ENCODE measurements at regions not wholly inside any gene's neighbourhood (a gene's known extent, or its start where the extent isn't known, plus 50 kb on each side); places are given as distances from the start of the nearest gene placed in this dataset.
A peak's percentile ranks its signal among the peaks of the same experiment; 100 is the strongest.

DNA sequence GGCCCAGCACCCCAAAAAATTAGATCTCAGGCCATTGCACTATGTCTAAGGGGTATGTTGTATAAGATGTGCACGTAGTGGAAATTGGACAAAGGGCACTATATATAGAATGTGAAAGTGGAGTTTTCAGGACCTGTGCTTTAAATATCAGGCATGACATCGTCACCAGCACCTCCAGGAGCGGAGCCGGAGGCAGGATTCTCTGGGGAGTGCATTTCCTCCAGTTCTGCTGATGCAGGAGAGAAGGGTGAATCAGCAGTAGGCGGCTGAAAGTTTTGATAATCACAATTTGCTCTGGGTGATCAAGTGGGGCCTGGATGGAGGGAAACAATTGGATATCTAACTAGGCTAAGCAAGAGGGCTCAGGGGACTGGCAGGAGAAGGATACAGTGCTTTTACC is 69.1 kb upstream of the NTM start:
- peak; percentile 15 for DNase-seq (ENCODE audit: low read depth)

DNA sequence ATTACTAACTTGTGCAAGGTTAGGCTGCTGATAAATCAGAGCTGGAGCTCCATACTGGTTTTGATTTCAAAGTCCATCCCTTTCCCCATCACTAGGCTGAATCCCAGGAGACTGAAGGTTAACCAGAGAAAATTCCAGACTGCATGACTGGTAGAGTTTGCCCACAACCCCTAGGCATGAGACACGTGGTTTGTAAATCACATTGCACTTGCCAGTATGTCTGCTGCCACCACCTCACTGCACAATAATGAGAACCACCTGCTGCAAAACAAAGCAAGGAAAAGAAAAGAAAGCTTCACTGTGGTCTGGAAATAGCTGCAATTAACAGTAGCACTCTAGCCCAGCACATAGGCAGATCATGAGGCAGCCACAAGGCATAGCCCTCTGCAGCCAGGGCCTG is 67.6 kb upstream of the NTM start:
- DNase-seq (ENCODE audit: low read depth): no peak

DNA sequence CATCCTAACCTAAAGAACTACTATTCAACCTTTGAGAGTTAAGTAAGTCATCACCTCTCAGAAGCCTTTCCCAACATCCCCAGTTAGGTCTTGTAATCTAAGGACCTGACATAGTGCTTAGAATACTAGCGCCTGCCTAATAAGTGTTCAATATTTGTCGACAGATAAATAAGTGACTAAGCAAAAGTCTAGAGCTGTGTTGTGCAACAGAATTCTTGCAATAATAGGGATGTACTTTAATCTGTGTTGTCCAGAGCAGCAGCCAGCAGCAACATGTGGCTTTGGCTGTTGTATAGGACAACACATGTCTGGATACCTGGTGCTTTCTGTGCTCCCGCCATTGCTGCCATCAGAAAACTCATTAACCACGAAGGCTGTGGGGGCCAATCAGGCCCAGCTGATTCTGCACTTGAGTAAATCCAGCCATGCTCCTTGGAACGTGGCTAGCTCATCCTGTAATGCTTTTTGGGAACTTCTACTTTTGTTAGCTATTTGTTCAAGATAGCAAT is 66.8 kb upstream of the NTM start:
- no peak for DNase-seq (ENCODE audit: low read depth)

DNA sequence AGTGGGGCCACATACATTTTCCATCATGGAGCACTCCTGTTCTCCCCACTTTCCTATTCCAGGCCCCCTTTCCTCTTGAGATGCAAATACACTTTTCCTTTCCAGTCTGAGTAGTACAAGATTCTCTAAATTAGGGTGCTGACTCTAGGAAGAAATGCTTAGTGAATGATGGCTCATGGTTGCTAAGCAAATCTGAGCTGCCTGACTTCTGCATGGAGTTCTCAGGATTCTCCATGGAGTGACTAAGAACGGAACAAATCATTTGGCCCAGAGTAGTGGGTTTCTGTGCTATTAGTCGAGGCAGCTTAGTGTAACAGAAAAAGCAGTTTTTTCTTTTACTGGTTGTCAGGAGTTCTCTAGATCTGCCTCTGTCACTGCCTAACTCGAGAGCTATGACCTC is 65.4 kb upstream of the NTM start:
- no peak for DNase-seq (ENCODE audit: low read depth)

DNA sequence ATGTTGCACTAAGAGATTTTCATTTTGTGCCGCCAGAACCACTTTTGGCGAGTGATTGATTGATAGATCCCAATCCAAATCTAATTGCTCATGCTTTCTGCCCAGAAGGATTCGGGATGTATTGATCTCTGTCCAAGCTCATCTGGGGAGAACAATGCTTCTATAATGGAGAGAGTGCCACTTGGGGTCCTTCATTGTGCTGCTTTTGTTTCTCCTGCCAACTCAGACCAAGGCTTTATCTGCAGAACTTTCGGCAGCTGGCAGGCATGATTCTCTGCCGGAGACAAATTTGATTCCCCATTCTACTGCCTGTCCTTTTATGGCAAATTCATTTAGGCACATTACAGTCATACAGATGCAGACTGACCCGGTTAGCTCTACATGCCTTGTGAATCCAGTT is 62.9 kb upstream of the NTM start:
- DNase-seq (ENCODE audit: low read depth): no peak

DNA sequence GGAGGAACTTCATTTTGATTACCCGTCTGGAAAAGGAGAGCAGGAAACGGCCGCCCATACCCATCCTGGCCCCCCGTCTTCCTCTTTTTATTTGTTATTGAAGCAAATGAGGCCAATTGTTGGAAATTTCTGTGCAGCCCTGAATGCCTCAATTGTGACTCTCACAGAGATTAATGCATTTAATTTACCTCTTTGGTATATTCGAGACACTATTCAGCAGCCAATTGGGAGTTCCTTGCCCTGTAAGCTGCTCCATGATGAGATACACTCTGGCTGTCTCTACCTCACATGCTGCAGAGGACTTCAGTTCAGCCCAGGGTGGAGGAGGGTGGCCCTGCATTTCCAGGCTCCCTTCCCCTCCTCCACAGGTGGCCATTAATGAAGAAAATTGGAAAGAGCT is 60.6 kb upstream of the NTM start:
- no peak for DNase-seq (ENCODE audit: low read depth)

DNA sequence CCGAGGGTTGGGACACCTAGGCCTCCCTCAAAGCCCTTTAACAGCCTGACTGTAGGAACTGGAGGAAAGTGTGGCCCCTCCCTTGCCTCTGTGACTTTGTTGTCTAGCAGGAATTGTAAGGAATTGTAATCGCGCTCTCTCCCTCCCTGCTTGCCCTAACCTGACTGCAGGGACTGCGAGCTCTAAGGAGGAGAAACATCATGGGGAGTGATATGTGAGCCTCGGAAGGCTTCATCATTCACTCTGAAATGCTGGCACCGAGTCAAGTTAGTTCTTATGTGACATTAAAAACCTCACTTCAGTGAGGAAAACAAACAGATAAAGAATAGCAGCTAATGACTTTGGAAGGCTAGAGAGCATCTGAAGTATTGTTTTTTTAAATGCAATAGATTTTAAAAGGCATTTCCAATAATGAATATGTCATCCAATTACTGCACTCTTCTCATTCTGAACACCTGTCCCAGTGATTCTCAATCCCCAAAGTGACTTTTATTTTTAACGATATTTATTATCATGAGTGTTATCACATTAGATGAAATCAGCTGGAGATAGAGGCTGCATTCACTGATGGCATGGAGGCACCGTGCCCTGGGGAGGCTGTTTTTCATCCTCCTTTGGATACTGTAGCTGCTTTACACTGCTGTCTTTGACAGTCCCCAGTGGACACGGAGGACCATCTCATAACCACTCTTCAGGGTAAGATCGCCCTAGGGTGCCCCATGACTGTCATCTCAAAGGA is 58.5 kb upstream of the NTM start:
- DNase-seq (ENCODE audit: low read depth): no peak

Measured in non-pigmented ciliary epithelial cell (primary cell).